ENCODE measurements at regions not wholly inside any gene's neighbourhood (a gene's known extent, or its start where the extent isn't known, plus 50 kb on each side); places are given as distances from the start of the nearest gene placed in this dataset.

DNA sequence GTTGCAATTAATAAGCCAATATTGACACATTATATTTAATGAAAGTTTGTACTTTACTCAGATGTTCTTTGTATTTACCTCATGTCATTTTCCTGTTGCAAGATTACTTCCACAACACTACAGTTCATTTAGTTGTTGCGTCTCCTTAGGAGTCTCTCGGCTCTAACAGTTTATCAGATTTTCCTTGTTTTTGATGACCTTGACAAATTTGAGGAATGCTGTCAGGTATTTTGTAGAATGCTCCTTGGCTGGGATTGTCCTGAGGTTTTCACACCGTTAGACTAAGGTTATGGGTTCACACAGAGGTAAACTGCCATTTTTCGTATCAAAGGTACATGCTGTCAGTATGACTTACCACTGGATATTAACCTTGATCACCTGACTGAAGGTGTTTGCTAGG lies 416.6 kb upstream of the TNP1 start:
- Histone ChIP-seq H3K4me1 (ENCODE audit: control insufficient read depth, insufficient read depth, low read length) (no peaks in the 10 kb centered on the region), H3K27me3 (ENCODE audit: control insufficient read depth, insufficient read depth, low read length) (no peaks in the 10 kb centered on the region), H3K36me3 (ENCODE audit: control insufficient read depth, insufficient read depth, low read length) (no peaks in the 10 kb centered on the region), H3K4me3 (ENCODE audit: low read depth in 2 of 2, low read length in 2 of 2) (no peak overlapping the region), H3K9me3 (ENCODE audit: control insufficient read depth, insufficient read depth, low read depth, low read length) (no peaks in the 10 kb centered on the region), H3K27ac (ENCODE audit: low read length) (no peak overlapping the region)
- ChIA-PET CTCF (no interaction called here), POLR2A (no interaction called here)
- no TSS peak for BruUV-seq (replicated peaks)
- in situ Hi-C loops (cut with HindIII; ENCODE audit: low pct_unique_long_range_greater_than_20kb, low sequenced_read_pairs) (no loop called here), intact Hi-C loops (cut with micrococcal nuclease; ENCODE audit: unreplicated experiment) (no loop called here)
- TF ChIP-seq CTCF (IDR thresholded peaks at IDR 0.05) = no peak
- no peak for TF ChIP-seq REST (IDR thresholded peaks at IDR 0.05; ENCODE audit: insufficient read depth in 1 of 2, low read depth in 2 of 2, low read length in 1 of 2)
- DNase-seq (ENCODE audit: low read depth, low spot score) (no peak), ATAC-seq (no peak)

DNA sequence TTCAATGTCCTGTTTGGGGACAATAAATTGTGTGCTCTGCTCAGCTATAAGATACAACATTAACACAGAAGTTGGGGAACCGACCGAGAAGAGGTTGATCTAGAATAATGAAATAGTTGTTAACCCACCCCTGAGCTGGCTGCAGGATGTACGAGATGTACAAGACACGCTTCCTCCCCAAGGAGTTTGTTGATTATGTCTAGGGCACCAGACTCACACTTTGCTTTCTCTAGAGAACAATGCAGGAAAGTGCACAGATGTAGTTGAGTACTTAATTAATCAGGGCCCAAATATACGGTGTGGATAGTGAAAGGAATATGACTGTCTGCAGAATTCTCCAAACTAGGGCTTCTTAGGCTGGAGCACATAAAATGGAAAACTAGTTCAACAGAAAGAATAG lies 415.2 kb upstream of the TNP1 start:
- no peak for TF ChIP-seq POLR2AphosphoS5 (IDR thresholded peaks at IDR 0.05; ENCODE audit: low read depth, low read length)
- no peak for TF ChIP-seq SIN3A (IDR thresholded peaks at IDR 0.05; ENCODE audit: borderline replicate concordance, insufficient read depth, low read depth, low read length)
- TF ChIP-seq TCF7L2 (IDR thresholded peaks at IDR 0.05; ENCODE audit: low read depth, low read length) = no peak
- no peak for TF ChIP-seq CTCF (IDR thresholded peaks at IDR 0.05)
- TF ChIP-seq REST (IDR thresholded peaks at IDR 0.05; ENCODE audit: insufficient read depth in 1 of 2, low read depth in 2 of 2, low read length in 1 of 2) = no peak

More for the DNA sequence above, 415.2 kb upstream of the TNP1 start:
- CTCF ChIA-PET = no interaction called here
- POLR2A ChIA-PET = no interaction called here
- no peak for ATAC-seq
- Histone ChIP-seq H3K4me3 (ENCODE audit: low read depth in 2 of 2, low read length in 2 of 2) (no peak overlapping the region), H3K36me3 (ENCODE audit: control insufficient read depth, insufficient read depth, low read length) (no peaks in the 10 kb centered on the region), H3K9me3 (ENCODE audit: control insufficient read depth, insufficient read depth, low read depth, low read length) (no peaks in the 10 kb centered on the region), H3K4me1 (ENCODE audit: control insufficient read depth, insufficient read depth, low read length) (no peaks in the 10 kb centered on the region), H3K27ac (ENCODE audit: low read length) (no peak overlapping the region), H3K27me3 (ENCODE audit: control insufficient read depth, insufficient read depth, low read length) (no peaks in the 10 kb centered on the region)
- intact Hi-C loops (cut with micrococcal nuclease; ENCODE audit: unreplicated experiment) = no loop called here
- no TSS peak for BruUV-seq (replicated peaks)
- in situ Hi-C loops (cut with HindIII; ENCODE audit: low pct_unique_long_range_greater_than_20kb, low sequenced_read_pairs) = no loop called here
- DNase-seq (ENCODE audit: low read depth, low spot score) = no peak

Data from Panc1 (cell line).